Smooth muscle cell (in vitro differentiated cells): ENCODE measurements at regions not wholly inside any gene's neighbourhood (a gene's known extent, or its start where the extent isn't known, plus 50 kb on each side); places are given as distances from the start of the nearest gene placed in this dataset.

ENCODE experiments used
- DNase-seq: peaks from one replicate; lab custom pipeline; 2025; ENCODE audit not compliant: unreplicated experiment; lab: John Stamatoyannopoulos, UW
- H2AFZ ChIP-seq: fragments of 200-600 bp; sonication (generic); 2 replicates; pipeline ENCODE4 v1.6.0; 2016; ENCODE audit warnings: antibody characterized with exemption, low read depth, mild to moderate bottlenecking
- H3F3A ChIP-seq: fragments of 200-600 bp; sonication (generic); 2 replicates; pipeline ENCODE4 v1.6.0; 2017; ENCODE audit warnings: antibody characterized with exemption, low read depth
- H3K27ac ChIP-seq: fragments of 200-600 bp; sonication (generic); 2 replicates; pipeline ENCODE4 v1.5.1; 2016; ENCODE audit warnings: low read depth, mild to moderate bottlenecking
- H3K27me3 ChIP-seq: fragments of 200-600 bp; sonication (generic); 2 replicates; pipeline ENCODE4 v1.6.1; 2016; ENCODE audit warnings: low read depth, mild to moderate bottlenecking
- H3K36me3 ChIP-seq: fragments of 200-600 bp; sonication (generic); 2 replicates; pipeline ENCODE4 v1.5.1; 2016; ENCODE audit warnings: low read depth
- H3K4me1 ChIP-seq: fragments of 200-600 bp; sonication (generic); 2 replicates; pipeline ENCODE4 v1.5.1; 2016; ENCODE audit warnings: low read depth
- H3K4me2 ChIP-seq: fragments of 200-600 bp; sonication (generic); 2 replicates; pipeline ENCODE4 v1.6.0; 2016; ENCODE audit warnings: mild to moderate bottlenecking
- H3K4me3 ChIP-seq: fragments of 200-600 bp; sonication (generic); 2 replicates; pipeline ENCODE4 v1.5.1; 2016; ENCODE audit warnings: mild to moderate bottlenecking
- H3K79me2 ChIP-seq: fragments of 200-600 bp; sonication (generic); 2 replicates; pipeline ENCODE4 v1.6.0; 2016; ENCODE audit warnings: low read depth, mild to moderate bottlenecking
- H3K9ac ChIP-seq: fragments of 200-600 bp; sonication (generic); 2 replicates; pipeline ENCODE4 v1.6.0; 2016; ENCODE audit warnings: low read depth
- H3K9me3 ChIP-seq: fragments of 200-600 bp; sonication (generic); replicated peaks from 2 replicates; pipeline ENCODE4 v1.5.1; 2016; ENCODE audit warnings: low read depth
- H4K20me1 ChIP-seq: fragments of 200-600 bp; sonication (generic); 2 replicates; pipeline ENCODE4 v1.6.0; 2016; ENCODE audit warnings: low read depth
- WGBS: methylation state at CpG from one replicate; pipeline ENCODE4 v1.1.7; 2016; ENCODE audit warnings: low lambda C conversion rate; 5-methylcytosine and 5-hydroxymethylcytosine counted together
- TF ChIP-seq, protein P1 (sequence below): fragments of 200-600 bp; sonication (generic); IDR thresholded peaks from 2 replicates; pipeline ENCODE4 v1.5.1; 2017; ENCODE audit warnings: borderline replicate concordance, mild to moderate bottlenecking, antibody characterized with exemption; ENCODE audit not compliant: insufficient read depth, poor library complexity, severe bottlenecking

DNA sequence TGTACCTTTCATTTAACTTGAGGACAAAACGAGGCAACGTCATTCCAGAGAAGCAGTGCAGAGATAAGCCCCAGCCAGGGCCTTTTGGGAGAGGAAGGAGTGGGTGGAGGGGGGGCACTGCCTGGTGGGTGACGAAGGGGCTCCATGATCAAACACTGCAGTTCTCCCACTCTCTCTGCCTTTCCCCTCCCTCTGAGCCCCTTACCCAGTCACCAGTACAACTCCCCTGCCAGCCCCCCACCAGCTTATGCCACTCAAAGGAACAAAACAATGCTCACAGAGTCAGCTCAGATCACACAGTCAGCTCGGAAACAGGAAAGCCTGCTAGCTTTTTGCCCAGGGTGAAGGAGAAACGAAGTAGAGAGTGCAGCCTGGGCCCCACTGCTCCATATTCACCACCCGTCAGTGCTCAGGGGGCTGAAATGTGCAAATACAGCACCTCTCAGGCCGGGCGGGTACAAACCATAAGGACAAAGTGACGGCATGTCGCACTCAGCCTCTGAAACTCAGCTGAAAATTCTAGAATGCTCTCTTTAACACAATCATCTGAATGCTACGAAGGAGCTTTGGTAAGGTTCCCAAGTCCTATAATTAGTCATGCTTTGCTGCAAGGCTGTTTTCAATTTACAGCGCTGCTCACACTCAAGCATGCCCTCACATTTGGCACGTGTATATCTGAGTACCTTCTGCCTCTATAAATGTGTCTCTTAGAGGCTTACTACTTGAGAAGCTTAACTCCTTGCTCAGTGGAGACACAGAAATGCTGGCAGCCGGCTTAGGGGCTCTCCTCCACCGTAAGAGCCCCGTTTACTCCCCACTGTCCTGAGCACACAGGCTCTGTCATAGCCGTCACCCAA, 65.8 kb upstream of the RAB4A start:
- Histone ChIP-seq H2AFZ (peak overlapping the region; percentile 69), H3K9ac (peak overlapping the region; percentile 87), H3K27ac (peak overlapping the region; percentile 98), H3K27me3 (no peaks in the 10 kb centered on the region), H3K4me1 (peaks cover 34% of the 10 kb centered on the region), H3K9me3 (no peaks in the 10 kb centered on the region), H3K4me2 (peak overlapping the region; percentile 70), H3K4me3 (no peak overlapping the region), H3K79me2 (no peaks in the 10 kb centered on the region), H3F3A (peaks cover 30% of the 10 kb centered on the region), H3K36me3 (no peaks in the 10 kb centered on the region), H4K20me1 (no peaks in the 10 kb centered on the region)
- TF ChIP-seq, protein P1, sequence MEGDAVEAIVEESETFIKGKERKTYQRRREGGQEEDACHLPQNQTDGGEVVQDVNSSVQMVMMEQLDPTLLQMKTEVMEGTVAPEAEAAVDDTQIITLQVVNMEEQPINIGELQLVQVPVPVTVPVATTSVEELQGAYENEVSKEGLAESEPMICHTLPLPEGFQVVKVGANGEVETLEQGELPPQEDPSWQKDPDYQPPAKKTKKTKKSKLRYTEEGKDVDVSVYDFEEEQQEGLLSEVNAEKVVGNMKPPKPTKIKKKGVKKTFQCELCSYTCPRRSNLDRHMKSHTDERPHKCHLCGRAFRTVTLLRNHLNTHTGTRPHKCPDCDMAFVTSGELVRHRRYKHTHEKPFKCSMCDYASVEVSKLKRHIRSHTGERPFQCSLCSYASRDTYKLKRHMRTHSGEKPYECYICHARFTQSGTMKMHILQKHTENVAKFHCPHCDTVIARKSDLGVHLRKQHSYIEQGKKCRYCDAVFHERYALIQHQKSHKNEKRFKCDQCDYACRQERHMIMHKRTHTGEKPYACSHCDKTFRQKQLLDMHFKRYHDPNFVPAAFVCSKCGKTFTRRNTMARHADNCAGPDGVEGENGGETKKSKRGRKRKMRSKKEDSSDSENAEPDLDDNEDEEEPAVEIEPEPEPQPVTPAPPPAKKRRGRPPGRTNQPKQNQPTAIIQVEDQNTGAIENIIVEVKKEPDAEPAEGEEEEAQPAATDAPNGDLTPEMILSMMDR, result no peak
- 19% methylated on average over 17 of the region's 17 CpGs for WGBS
- no peak for DNase-seq

DNA sequence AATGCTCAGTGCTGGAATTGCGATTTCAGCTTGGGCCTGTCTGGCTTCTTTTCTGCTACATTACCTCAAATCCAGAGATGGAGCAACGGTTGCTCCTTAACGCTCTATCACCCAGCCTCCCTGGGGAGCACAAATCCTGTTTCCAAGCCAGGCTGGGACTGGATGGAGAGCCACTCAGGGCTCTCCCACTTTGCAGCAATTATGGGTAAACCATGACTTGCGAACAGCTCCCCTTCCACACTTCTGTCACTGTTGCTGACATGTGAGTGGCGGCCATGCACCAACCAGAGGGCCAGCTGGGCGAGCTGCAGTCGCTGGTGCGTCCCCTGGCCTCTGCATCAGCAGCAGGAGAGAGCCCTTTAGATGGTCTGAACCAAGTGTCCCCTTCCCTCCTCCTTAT, 65.1 kb upstream of the RAB4A start:
- Histone ChIP-seq H3K79me2 (no peaks in the 10 kb centered on the region), H3K27ac (peak overlapping the region; percentile 98), H3K4me1 (peaks cover 32% of the 10 kb centered on the region), H3K9me3 (no peaks in the 10 kb centered on the region), H3K9ac (peak overlapping the region; percentile 87), H3K4me2 (peak overlapping the region; percentile 70), H4K20me1 (no peaks in the 10 kb centered on the region), H2AFZ (peak overlapping the region; percentile 69), H3K4me3 (no peak overlapping the region), H3K36me3 (no peaks in the 10 kb centered on the region), H3F3A (peaks cover 30% of the 10 kb centered on the region), H3K27me3 (no peaks in the 10 kb centered on the region)
- WGBS, result 74% methylated on average over 8 of the region's 8 CpGs
- TF ChIP-seq, protein P1, result no peak
- DNase-seq, result no peak

DNA sequence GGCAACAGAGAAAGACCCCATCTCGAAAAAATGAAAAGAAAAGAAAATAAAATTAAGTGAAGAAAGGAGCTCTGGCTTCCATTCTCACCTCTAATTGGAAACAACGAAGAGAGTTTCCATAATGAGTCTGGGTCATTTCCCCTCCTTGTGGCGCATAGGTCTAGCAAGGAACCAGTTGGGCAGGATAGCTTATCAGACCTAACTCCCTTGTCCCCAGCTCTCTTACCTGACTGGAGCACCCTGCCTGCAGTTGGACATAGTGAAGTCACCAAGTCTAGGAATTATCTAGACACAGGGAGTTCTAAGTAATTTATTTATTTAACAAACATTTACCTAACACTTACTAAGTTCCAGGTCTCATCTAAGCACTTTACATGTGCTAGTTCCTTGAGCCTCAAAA, 63.0 kb upstream of the RAB4A start:
- no peak overlapping the region for H2AFZ ChIP-seq
- H4K20me1 ChIP-seq, result no peaks in the 10 kb centered on the region
- peaks cover 36% of the 10 kb centered on the region for H3F3A ChIP-seq
- H3K9me3 ChIP-seq, result no peaks in the 10 kb centered on the region
- H3K4me1 ChIP-seq, result peaks cover 29% of the 10 kb centered on the region
- no peaks in the 10 kb centered on the region for H3K27me3 ChIP-seq
- no peak overlapping the region for H3K9ac ChIP-seq
- H3K4me3 ChIP-seq, result no peak overlapping the region
- no peaks in the 10 kb centered on the region for H3K36me3 ChIP-seq
- no peak for DNase-seq
- H3K4me2 ChIP-seq, result peak overlapping the region; percentile 72
- TF ChIP-seq, protein P1, result no peak
- H3K79me2 ChIP-seq, result no peaks in the 10 kb centered on the region
- WGBS, result 80% methylated on average over 3 of the region's 3 CpGs
- peak overlapping the region; percentile 97 for H3K27ac ChIP-seq
